Tibial nerve (tissue), 3 donors: ENCODE measurements at regions not wholly inside any gene's neighbourhood (a gene's known extent, or its start where the extent isn't known, plus 50 kb on each side); places are given as distances from the start of the nearest gene placed in this dataset.

Experiments
- POLR2A ChIP-seq, 2 donors: fragments of 450-650 bp; IDR thresholded peaks; one replicate each; pipeline ENCODE4 v1.6.1; 2017; ENCODE audit warnings: antibody characterized with exemption in 2 of 2, mild to moderate bottlenecking in 2 of 2, moderate library complexity in 2 of 2
- TF ChIP-seq, protein P1 (sequence below), 5 experiments: fragments of 200-600 bp in 3 of 5; fragments of 450-650 bp in 2 of 5; sonication (generic) in 3 of 5; IDR thresholded peaks; one replicate each; pipeline ENCODE4 v1.5.1; 2016 to 2019; ENCODE audit warnings: antibody characterized with exemption in 5 of 5, mild to moderate bottlenecking in 3 of 5, moderate library complexity in 2 of 5

DNA sequence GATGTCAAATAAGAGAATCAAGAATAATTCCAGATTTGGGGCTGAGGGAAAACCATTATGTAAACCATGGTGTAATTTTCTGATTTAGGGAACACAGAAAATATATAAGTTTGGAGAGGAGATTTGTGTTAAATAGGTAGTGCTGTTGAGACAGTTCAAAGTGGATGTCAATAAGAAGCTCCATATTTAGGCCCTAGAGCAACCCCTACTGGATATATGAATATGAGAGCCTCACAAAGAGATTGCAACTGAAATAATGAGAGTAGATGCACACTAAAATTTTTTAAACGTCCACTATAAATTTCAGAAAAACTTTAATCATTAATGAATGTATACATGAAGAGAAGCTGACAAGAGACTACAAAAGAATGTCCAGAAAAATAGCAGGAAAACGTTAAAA is 1447.8 kb upstream of the PRMT6 start:
- TF ChIP-seq, protein P1, sequence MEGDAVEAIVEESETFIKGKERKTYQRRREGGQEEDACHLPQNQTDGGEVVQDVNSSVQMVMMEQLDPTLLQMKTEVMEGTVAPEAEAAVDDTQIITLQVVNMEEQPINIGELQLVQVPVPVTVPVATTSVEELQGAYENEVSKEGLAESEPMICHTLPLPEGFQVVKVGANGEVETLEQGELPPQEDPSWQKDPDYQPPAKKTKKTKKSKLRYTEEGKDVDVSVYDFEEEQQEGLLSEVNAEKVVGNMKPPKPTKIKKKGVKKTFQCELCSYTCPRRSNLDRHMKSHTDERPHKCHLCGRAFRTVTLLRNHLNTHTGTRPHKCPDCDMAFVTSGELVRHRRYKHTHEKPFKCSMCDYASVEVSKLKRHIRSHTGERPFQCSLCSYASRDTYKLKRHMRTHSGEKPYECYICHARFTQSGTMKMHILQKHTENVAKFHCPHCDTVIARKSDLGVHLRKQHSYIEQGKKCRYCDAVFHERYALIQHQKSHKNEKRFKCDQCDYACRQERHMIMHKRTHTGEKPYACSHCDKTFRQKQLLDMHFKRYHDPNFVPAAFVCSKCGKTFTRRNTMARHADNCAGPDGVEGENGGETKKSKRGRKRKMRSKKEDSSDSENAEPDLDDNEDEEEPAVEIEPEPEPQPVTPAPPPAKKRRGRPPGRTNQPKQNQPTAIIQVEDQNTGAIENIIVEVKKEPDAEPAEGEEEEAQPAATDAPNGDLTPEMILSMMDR (IDR thresholded peaks at IDR 0.05), result no peak
- TF ChIP-seq POLR2A (IDR thresholded peaks at IDR 0.05), result no peak
